Parathyroid adenoma (tissue), 2 donors: ENCODE measurements at regions not wholly inside any gene's neighbourhood (a gene's known extent, or its start where the extent isn't known, plus 50 kb on each side); places are given as distances from the start of the nearest gene placed in this dataset.

Experiments
- H2AFZ ChIP-seq: fragments of 300-600 bp; sonication (generic); one replicate; pipeline ENCODE4 v1.7.0; 2017; ENCODE audit warnings: antibody characterized with exemption, mild to moderate bottlenecking
- H3K27ac ChIP-seq: fragments of 300-600 bp; sonication (generic); one replicate; pipeline ENCODE4 v1.7.0; 2017
- H3K27me3 ChIP-seq: fragments of 300-600 bp; sonication (generic); one replicate; pipeline ENCODE4 v1.7.0; 2017; ENCODE audit warnings: low read length; ENCODE audit not compliant: control insufficient read depth, insufficient read depth
- H3K36me3 ChIP-seq: fragments of 300-600 bp; sonication (generic); one replicate; pipeline ENCODE4 v1.7.0; 2017; ENCODE audit warnings: low read length; ENCODE audit not compliant: control insufficient read depth, insufficient read depth
- H3K4me1 ChIP-seq: fragments of 300-600 bp; sonication (generic); one replicate; pipeline ENCODE4 v1.7.0; 2017; ENCODE audit warnings: control low read depth
- H3K4me2 ChIP-seq: fragments of 300-600 bp; sonication (generic); one replicate; pipeline ENCODE4 v1.7.0; 2017; ENCODE audit warnings: low read length
- H3K4me3 ChIP-seq: fragments of 300-600 bp; sonication (generic); one replicate; pipeline ENCODE4 v1.7.0; 2017; ENCODE audit warnings: low read depth, low read length
- H3K79me2 ChIP-seq: fragments of 300-600 bp; sonication (generic); one replicate; pipeline ENCODE4 v1.7.0; 2017; ENCODE audit warnings: control low read depth
- H3K9ac ChIP-seq: fragments of 300-600 bp; sonication (generic); one replicate; pipeline ENCODE4 v1.7.0; 2017; ENCODE audit warnings: mild to moderate bottlenecking
- H3K9me3 ChIP-seq: fragments of 300-600 bp; sonication (generic); one replicate; pipeline ENCODE4 v1.7.0; 2017; ENCODE audit warnings: low read length; ENCODE audit not compliant: control insufficient read depth
- TF ChIP-seq, protein P1 (sequence below): fragments of 300-600 bp; sonication (generic); IDR thresholded peaks from one replicate; pipeline ENCODE4 v1.7.0; 2017; ENCODE audit warnings: antibody characterized with exemption, mild to moderate bottlenecking
- donor health status: primary hyperparathyroidism.

DNA sequence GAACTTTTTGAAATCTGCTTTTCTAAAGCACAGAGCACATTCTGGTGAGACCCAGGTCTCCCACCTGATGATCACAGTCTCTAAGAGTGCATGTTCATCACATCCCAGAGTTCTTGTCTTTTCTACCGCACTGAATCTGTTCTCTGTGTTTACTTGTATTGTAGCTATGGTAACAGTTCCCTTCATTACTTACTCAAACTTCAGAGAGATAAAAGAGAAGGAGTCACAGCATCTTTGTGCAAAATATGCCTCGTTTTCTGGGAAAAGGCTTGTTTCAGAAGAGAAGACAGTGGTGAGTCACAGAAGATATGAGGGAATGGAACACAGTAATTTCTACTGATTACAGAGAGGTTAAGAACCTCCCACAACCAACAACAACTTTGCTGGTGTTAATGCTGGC, 580.6 kb downstream of the PLA2G4A start:
- no peak overlapping the region for H3K27ac ChIP-seq
- H3K36me3 ChIP-seq, result no peaks in the 10 kb centered on the region
- H3K4me3 ChIP-seq, result no peak overlapping the region
- H3K9me3 ChIP-seq, result no peaks in the 10 kb centered on the region
- H3K9ac ChIP-seq, result no peak overlapping the region
- no peak overlapping the region for H3K4me2 ChIP-seq
- TF ChIP-seq, protein P1, sequence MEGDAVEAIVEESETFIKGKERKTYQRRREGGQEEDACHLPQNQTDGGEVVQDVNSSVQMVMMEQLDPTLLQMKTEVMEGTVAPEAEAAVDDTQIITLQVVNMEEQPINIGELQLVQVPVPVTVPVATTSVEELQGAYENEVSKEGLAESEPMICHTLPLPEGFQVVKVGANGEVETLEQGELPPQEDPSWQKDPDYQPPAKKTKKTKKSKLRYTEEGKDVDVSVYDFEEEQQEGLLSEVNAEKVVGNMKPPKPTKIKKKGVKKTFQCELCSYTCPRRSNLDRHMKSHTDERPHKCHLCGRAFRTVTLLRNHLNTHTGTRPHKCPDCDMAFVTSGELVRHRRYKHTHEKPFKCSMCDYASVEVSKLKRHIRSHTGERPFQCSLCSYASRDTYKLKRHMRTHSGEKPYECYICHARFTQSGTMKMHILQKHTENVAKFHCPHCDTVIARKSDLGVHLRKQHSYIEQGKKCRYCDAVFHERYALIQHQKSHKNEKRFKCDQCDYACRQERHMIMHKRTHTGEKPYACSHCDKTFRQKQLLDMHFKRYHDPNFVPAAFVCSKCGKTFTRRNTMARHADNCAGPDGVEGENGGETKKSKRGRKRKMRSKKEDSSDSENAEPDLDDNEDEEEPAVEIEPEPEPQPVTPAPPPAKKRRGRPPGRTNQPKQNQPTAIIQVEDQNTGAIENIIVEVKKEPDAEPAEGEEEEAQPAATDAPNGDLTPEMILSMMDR, result no peak
- H3K4me1 ChIP-seq, result no peaks in the 10 kb centered on the region
- no peaks in the 10 kb centered on the region for H3K27me3 ChIP-seq
- no peak overlapping the region for H2AFZ ChIP-seq
- no peaks in the 10 kb centered on the region for H3K79me2 ChIP-seq

DNA sequence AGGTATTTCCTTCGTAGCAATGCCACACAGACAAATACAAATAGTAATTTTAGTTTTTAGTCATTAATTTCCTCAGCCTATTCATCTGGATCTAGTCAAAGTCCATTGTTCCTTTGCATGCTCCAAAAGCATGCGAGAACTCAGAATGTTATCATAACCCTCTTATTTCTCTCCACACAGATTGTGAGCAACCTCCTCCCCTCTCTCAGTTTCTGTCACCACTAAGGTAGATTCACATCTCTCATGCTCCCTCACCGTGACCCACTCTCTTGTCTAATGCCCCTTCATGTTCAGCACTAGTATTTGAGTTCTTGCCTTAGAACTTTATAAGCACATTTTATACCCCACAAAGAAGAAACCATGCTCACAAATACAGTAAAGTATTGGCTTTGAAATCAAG, 582.4 kb downstream of the PLA2G4A start:
- Histone ChIP-seq H3K27me3 (no peaks in the 10 kb centered on the region), H3K27ac (no peak overlapping the region), H3K79me2 (no peaks in the 10 kb centered on the region), H2AFZ (no peak overlapping the region), H3K9me3 (no peaks in the 10 kb centered on the region), H3K9ac (no peak overlapping the region), H3K4me2 (no peak overlapping the region), H3K4me1 (no peaks in the 10 kb centered on the region), H3K4me3 (no peak overlapping the region), H3K36me3 (no peaks in the 10 kb centered on the region)
- TF ChIP-seq, protein P1, result no peak

DNA sequence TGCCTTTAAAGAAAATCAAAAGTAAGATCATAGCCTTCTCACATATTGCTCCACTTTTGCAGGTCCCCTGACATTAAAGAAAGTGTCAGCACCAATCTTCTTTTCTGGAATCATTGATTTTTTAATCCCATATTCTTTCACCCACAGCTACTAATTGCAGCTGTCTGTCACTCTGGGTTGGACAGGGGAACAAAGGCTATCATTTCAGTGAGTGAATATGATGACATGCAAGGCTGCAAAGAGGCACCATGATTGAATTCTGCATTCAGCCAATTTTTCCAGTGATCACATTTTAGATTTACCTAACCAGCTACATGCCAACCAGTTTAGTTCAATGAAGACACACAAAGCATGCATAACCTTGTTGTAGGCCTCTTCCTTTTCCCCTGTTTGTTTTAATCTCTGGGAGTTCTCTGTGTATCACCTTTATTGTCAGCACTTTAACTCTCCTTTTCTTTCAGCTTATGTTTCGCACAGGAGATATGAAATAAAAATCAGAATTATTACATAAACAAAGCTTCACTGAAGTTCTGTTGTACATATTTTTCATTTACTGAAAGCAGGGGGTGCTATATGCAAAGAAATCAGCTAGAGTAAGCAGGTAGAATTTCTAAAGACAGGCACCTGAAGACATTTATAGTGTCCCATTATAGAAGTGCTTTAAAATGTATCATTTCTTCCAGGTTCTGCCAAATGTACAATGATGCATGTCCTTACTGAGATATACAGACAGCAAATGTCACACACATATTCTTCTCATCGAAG, 584.8 kb downstream of the PLA2G4A start:
- TF ChIP-seq, protein P1, result no peak
- H3K27me3 ChIP-seq, result no peaks in the 10 kb centered on the region
- no peak overlapping the region for H2AFZ ChIP-seq
- H3K4me2 ChIP-seq, result no peak overlapping the region
- H3K27ac ChIP-seq, result no peak overlapping the region
- no peaks in the 10 kb centered on the region for H3K79me2 ChIP-seq
- H3K36me3 ChIP-seq, result no peaks in the 10 kb centered on the region
- no peaks in the 10 kb centered on the region for H3K4me1 ChIP-seq
- H3K4me3 ChIP-seq, result no peak overlapping the region
- no peak overlapping the region for H3K9ac ChIP-seq
- H3K9me3 ChIP-seq, result no peaks in the 10 kb centered on the region

DNA sequence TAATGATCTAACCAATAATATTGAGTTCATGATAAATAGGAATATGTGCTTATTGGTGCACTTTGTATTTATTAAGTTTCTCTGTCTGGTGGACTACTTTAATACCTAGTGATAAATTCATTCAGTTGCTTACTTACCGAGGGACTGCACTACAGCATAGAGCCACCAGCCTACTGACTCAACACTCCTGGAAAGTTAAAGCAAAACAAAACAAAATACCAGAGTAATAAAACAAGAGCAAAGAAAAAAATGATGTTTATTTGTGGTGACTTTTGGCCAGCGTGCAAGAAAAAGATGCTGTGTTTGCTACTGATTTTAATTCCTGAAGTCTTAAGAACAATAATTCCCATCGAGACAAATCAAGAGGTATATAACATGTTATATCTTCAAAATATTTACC, 586.3 kb downstream of the PLA2G4A start:
- H3K4me2 ChIP-seq, result no peak overlapping the region
- no peaks in the 10 kb centered on the region for H3K79me2 ChIP-seq
- H3K9me3 ChIP-seq, result no peaks in the 10 kb centered on the region
- TF ChIP-seq, protein P1, result no peak
- no peak overlapping the region for H2AFZ ChIP-seq
- H3K27me3 ChIP-seq, result no peaks in the 10 kb centered on the region
- H3K9ac ChIP-seq, result no peak overlapping the region
- H3K4me1 ChIP-seq, result no peaks in the 10 kb centered on the region
- H3K27ac ChIP-seq, result no peak overlapping the region
- no peak overlapping the region for H3K4me3 ChIP-seq
- H3K36me3 ChIP-seq, result no peaks in the 10 kb centered on the region

DNA sequence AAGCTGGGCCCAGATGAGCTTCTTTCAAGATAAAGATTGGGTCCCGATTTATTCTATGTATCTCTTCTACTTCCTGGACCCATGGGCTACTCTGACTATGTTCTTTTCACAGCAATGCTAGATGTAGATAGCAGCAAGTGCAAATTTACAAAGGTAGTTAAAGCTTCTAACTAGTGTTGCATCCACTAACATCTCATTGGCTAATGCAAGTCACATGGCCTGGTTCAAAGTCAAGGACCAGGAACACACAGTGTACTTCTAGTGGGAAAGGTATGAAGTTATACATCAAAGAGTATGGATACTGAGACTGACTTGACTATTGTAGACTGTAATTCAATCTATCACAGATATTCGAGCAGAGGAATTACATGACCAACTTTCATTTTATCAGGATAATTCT, 588.8 kb downstream of the PLA2G4A start:
- H3K27ac ChIP-seq, result no peak overlapping the region
- no peak overlapping the region for H3K4me2 ChIP-seq
- H2AFZ ChIP-seq, result no peak overlapping the region
- H3K9ac ChIP-seq, result no peak overlapping the region
- H3K36me3 ChIP-seq, result no peaks in the 10 kb centered on the region
- H3K9me3 ChIP-seq, result no peaks in the 10 kb centered on the region
- TF ChIP-seq, protein P1, result no peak
- no peaks in the 10 kb centered on the region for H3K79me2 ChIP-seq
- no peaks in the 10 kb centered on the region for H3K27me3 ChIP-seq
- no peaks in the 10 kb centered on the region for H3K4me1 ChIP-seq
- no peak overlapping the region for H3K4me3 ChIP-seq
